GM06990 (cell line): ENCODE measurements at regions not wholly inside any gene's neighbourhood (a gene's known extent, or its start where the extent isn't known, plus 50 kb on each side); places are given as distances from the start of the nearest gene placed in this dataset.

Experiments
- DNase-seq: peaks from one replicate; pipeline ENCODE4 v3.0.0-alpha.2; 2011; ENCODE audit not compliant: insufficient read length; ENCODE audit errors: extremely low read depth
- H3K27me3 ChIP-seq: replicated peaks from 2 replicates; pipeline ENCODE4 v1.6.0; 2011; ENCODE audit warnings: low read length; ENCODE audit not compliant: control insufficient read depth, insufficient read depth
- H3K36me3 ChIP-seq: 2 replicates; pipeline ENCODE4 v1.5.1; 2011; ENCODE audit warnings: low read length; ENCODE audit not compliant: control insufficient read depth, insufficient read depth
- H3K4me3 ChIP-seq: replicated peaks from 2 replicates; pipeline ENCODE4 v1.5.1; 2011; ENCODE audit warnings: low read depth, mild to moderate bottlenecking, control low read depth, low read length
- CTCF ChIP-seq: IDR thresholded peaks from 2 replicates; pipeline ENCODE4 v1.5.1; 2011; ENCODE audit warnings: low read length, control low read depth, mild to moderate bottlenecking, inconsistent platforms; ENCODE audit not compliant: insufficient read depth, poor library complexity, severe bottlenecking

GRCh38 chr10:21161090-21161625 lies 264.0 kb upstream of the NEBL start:
- no peak for TF ChIP-seq CTCF

GRCh38 chr10:21160116-21160515 lies 263.0 kb upstream of the NEBL start:
- no peak for DNase-seq
- Histone ChIP-seq H3K4me3 (no peak overlapping the region), H3K27me3 (no peaks in the 10 kb centered on the region; the same call in 1 of the 2 replicates), H3K36me3 (no peaks in the 10 kb centered on the region)
- TF ChIP-seq CTCF, result no peak

More at GRCh38 chr10:21161090-21161625, 264.0 kb upstream of the NEBL start:
- Histone ChIP-seq H3K27me3 (no peaks in the 10 kb centered on the region; the same call in 1 of the 2 replicates), H3K36me3 (no peaks in the 10 kb centered on the region), H3K4me3 (no peak overlapping the region)
- no peak for DNase-seq

GRCh38 chr10:21159669-21160068 lies 262.6 kb upstream of the NEBL start:
- TF ChIP-seq CTCF, result no peak
- Histone ChIP-seq H3K4me3 (no peak overlapping the region), H3K27me3 (no peaks in the 10 kb centered on the region; the same call in 1 of the 2 replicates), H3K36me3 (no peaks in the 10 kb centered on the region)
- DNase-seq, result no peak

GRCh38 chr10:21158301-21158700 lies 261.2 kb upstream of the NEBL start:
- no peak for TF ChIP-seq CTCF

GRCh38 chr10:21157664-21158063 lies 260.6 kb upstream of the NEBL start:
- Histone ChIP-seq H3K36me3 (no peaks in the 10 kb centered on the region), H3K4me3 (no peak overlapping the region), H3K27me3 (no peaks in the 10 kb centered on the region; the same call in 1 of the 2 replicates)
- DNase-seq, result no peak
- no peak for TF ChIP-seq CTCF

More at GRCh38 chr10:21158301-21158700, 261.2 kb upstream of the NEBL start:
- Histone ChIP-seq H3K36me3 (no peaks in the 10 kb centered on the region), H3K27me3 (no peaks in the 10 kb centered on the region; the same call in 1 of the 2 replicates), H3K4me3 (no peak overlapping the region)
- DNase-seq, result no peak

- Histone ChIP-seq H3K36me3 (no peaks in the 10 kb centered on the region), H3K27me3 (no peaks in the 10 kb centered on the region), H3K4me3 (no peak overlapping the region)
- DNase-seq, result no peak
- TF ChIP-seq CTCF, result no peak
Measured at GRCh38 chr10:21150166-21150565, 253.1 kb upstream of the NEBL start.
